ENCODE measurements at regions not wholly inside any gene's neighbourhood (a gene's known extent, or its start where the extent isn't known, plus 50 kb on each side); places are given as distances from the start of the nearest gene placed in this dataset.
"Not testable (repeated sequence)": the region's sequence is repeated elsewhere in the genome, so short reads cannot be mapped to it uniquely, and the experiment has no call there.

DNA sequence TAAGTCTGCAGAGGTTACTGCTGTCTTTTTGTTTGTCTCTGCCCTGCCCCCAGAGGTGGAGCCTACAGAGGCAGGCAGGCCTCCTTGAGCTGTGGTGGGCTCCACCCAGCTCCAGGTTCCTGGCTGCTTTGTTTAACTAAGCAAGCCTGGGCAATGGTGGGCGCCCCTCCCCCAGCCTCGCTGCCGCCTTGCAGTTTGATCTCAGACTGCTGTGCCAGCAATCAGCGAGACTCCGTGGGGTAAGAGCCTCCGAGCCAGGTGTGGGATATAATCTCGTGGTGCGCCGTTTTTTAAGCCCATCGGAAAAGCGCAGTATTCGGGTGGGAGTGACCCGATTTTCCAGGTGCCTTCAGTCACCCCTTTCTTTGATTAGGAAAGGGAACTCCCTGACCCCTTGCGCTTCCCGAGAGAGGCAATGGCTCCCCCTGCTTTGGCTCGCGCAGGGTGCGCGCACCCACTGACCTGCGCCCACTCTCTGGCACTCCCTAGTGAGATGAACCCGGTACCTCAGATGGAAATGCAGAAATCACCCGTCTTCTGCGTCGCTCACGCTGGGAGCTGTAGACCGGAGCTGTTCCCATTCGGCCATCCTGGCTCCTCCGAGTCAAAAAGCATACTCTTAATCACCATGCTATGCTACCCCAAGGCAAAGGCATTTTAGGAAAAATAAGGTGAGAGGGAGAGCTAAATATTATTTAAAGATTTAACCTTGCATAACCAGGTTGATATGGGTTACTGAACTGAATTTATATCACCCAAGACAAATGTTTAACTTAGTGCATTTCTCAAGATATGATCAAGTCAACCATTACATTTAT lies 96.8 kb downstream of the FANCF start:
- TF ChIP-seq, protein P1, sequence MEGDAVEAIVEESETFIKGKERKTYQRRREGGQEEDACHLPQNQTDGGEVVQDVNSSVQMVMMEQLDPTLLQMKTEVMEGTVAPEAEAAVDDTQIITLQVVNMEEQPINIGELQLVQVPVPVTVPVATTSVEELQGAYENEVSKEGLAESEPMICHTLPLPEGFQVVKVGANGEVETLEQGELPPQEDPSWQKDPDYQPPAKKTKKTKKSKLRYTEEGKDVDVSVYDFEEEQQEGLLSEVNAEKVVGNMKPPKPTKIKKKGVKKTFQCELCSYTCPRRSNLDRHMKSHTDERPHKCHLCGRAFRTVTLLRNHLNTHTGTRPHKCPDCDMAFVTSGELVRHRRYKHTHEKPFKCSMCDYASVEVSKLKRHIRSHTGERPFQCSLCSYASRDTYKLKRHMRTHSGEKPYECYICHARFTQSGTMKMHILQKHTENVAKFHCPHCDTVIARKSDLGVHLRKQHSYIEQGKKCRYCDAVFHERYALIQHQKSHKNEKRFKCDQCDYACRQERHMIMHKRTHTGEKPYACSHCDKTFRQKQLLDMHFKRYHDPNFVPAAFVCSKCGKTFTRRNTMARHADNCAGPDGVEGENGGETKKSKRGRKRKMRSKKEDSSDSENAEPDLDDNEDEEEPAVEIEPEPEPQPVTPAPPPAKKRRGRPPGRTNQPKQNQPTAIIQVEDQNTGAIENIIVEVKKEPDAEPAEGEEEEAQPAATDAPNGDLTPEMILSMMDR (IDR thresholded peaks at IDR 0.05) = not testable (repeated sequence)
- TF ChIP-seq EZH2 (IDR thresholded peaks at IDR 0.05; ENCODE audit: borderline replicate concordance, insufficient read depth, low read depth, low read length, poor library complexity, severe bottlenecking) = not testable (repeated sequence)

All from B cell (primary cell).